MCF 10A (cell line): ENCODE measurements at regions not wholly inside any gene's neighbourhood (a gene's known extent, or its start where the extent isn't known, plus 50 kb on each side); places are given as distances from the start of the nearest gene placed in this dataset.

ENCODE experiments used
- BruUV-seq: library from RNA; stranded (reverse); fragments of 400-500 nt; replicated peaks from 2 replicates; lab custom pipeline; 2021; lab: Mats Ljungman, UMichigan
- CTCF ChIA-PET: fragments of 300-600 bp; sonication (Branson Sonifier 250); formaldehyde crosslinking; extraction: SDS; loops from one replicate; lab custom pipeline; 2021; ENCODE audit warnings: antibody characterized with exemption, inconsistent platforms; lab: Yijun Ruan, JAX
- POLR2A ChIA-PET: fragments of 300-600, 350-650 bp; sonication (Branson Sonifier 250); formaldehyde crosslinking; extraction: SDS; loops from one replicate; lab custom pipeline; 2020; ENCODE audit warnings: antibody characterized with exemption, inconsistent platforms; lab: Yijun Ruan, JAX
- DNase-seq: peaks from one replicate; pipeline ENCODE4 v3.0.0-alpha.2; 2018; ENCODE audit not compliant: unreplicated experiment
- H3K27ac Mint-ChIP-seq: one replicate; pipeline ENCODE4 v1.8.0; 2022; ENCODE audit warnings: mild to moderate bottlenecking, low read depth, mixed read lengths; ENCODE audit not compliant: unreplicated experiment
- H3K27me3 Mint-ChIP-seq: one replicate; pipeline ENCODE4 v1.8.0; 2022; ENCODE audit warnings: mixed read lengths; ENCODE audit not compliant: insufficient read depth, unreplicated experiment
- H3K36me3 Mint-ChIP-seq: one replicate; pipeline ENCODE4 v1.8.0; 2022; ENCODE audit warnings: mild to moderate bottlenecking, moderate library complexity, mixed read lengths; ENCODE audit not compliant: insufficient read depth, unreplicated experiment
- H3K4me1 Mint-ChIP-seq: one replicate; pipeline ENCODE4 v1.8.0; 2022; ENCODE audit warnings: mixed read lengths; ENCODE audit not compliant: insufficient read depth, unreplicated experiment
- H3K4me3 Mint-ChIP-seq: one replicate; pipeline ENCODE4 v1.8.0; 2022; ENCODE audit warnings: mild to moderate bottlenecking, moderate library complexity, mixed read lengths; ENCODE audit not compliant: unreplicated experiment
- H3K9me3 Mint-ChIP-seq: one replicate; pipeline ENCODE4 v1.8.0; 2022; ENCODE audit warnings: mixed read lengths; ENCODE audit not compliant: unreplicated experiment
- CTCF ChIP-seq: fragments of 200-600 bp; IDR thresholded peaks from one replicate; pipeline ENCODE4 v1.8.0; 2022; ENCODE audit warnings: antibody characterized with exemption, mild to moderate bottlenecking; ENCODE audit not compliant: unreplicated experiment
- intact Hi-C: fragments of 100-400 bp; cut with micrococcal nuclease; formaldehyde crosslinking; loops from 2 replicates; pipeline ENCODE4 v1.14.1; 2022

DNA sequence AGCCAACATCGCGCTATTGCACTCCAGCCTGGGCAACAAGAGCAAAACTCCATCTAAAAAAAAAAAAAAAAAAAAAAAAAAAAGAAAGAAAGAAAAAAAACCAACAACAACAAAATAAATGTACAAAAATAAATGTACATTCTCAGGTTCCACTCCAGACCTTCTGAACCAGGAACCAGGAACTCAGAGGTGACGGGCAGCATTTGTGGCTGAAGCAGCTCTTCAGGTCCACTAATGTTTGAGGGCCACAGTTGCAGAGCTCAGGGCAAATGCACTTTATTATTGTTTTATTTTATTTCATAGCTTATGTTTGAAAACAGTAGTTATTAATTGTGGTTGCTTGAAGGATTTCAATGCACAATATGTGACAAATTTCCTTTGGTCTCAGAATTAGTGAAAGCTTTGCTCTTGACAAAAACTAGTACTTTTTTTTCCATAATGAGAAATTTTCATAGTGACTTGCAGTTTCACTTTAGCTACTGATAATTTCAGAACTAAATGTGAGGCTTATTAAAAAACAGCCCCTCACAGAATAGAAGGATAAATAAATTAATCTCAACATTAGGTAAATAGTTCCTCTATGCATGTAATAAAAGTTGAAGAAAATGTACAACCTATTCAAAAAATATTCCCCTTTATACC is 378.4 kb upstream of the SPHKAP start:
- POLR2A ChIA-PET = interaction anchor here (0.6 kb wide), 1 partner anchor 392 kb away, joined by 3 read pairs; no protein-coding TSS in a partner anchor
- H3K9me3 Mint-ChIP-seq = no peaks in the 10 kb centered on the region
- no peak overlapping the region for H3K4me3 Mint-ChIP-seq
- no TSS peak for BruUV-seq
- CTCF ChIA-PET = no interaction called here
- H3K4me1 Mint-ChIP-seq = peaks cover 10% of the 10 kb centered on the region
- TF ChIP-seq CTCF = no peak
- no peaks in the 10 kb centered on the region for H3K27me3 Mint-ChIP-seq
- no peak for DNase-seq
- no peaks in the 10 kb centered on the region for H3K36me3 Mint-ChIP-seq
- no peak overlapping the region for H3K27ac Mint-ChIP-seq
- intact Hi-C loops = no loop called here

GRCh38 chr2:228556717-228557116 is 375.2 kb upstream of the SPHKAP start:
- intact Hi-C loops = no loop called here
- TF ChIP-seq CTCF = no peak
- CTCF ChIA-PET = interaction anchor here (0.7 kb wide), 1 partner anchor 125 kb away, joined by 3 read pairs; no protein-coding TSS in a partner anchor
- Mint-ChIP-seq H3K4me1 (peaks cover 10% of the 10 kb centered on the region), H3K36me3 (no peaks in the 10 kb centered on the region), H3K27ac (no peak overlapping the region), H3K9me3 (no peaks in the 10 kb centered on the region), H3K27me3 (no peaks in the 10 kb centered on the region), H3K4me3 (no peak overlapping the region)
- BruUV-seq = no TSS peak
- DNase-seq = peak; percentile 76
- POLR2A ChIA-PET = interaction anchor here (1.0 kb wide), 1 partner anchor 9 kb away, joined by 3 read pairs; no protein-coding TSS in a partner anchor

- no peak for DNase-seq
Measured at GRCh38 chr2:228549441-228550007, 368.0 kb upstream of the SPHKAP start.

More at GRCh38 chr2:228549441-228550007, 368.0 kb upstream of the SPHKAP start:
- H3K4me1 Mint-ChIP-seq = peaks cover 14% of the 10 kb centered on the region
- no peaks in the 10 kb centered on the region for H3K27me3 Mint-ChIP-seq
- no peak overlapping the region for H3K27ac Mint-ChIP-seq
- intact Hi-C loops = no loop called here
- H3K4me3 Mint-ChIP-seq = no peak overlapping the region
- TF ChIP-seq CTCF = no peak
- CTCF ChIA-PET = no interaction called here
- no TSS peak for BruUV-seq
- no peaks in the 10 kb centered on the region for H3K36me3 Mint-ChIP-seq
- no peaks in the 10 kb centered on the region for H3K9me3 Mint-ChIP-seq
- POLR2A ChIA-PET = no interaction called here
